Loucy (cell line): ENCODE measurements at regions not wholly inside any gene's neighbourhood (a gene's known extent, or its start where the extent isn't known, plus 50 kb on each side); places are given as distances from the start of the nearest gene placed in this dataset.
"Not testable (repeated sequence)": the region's sequence is repeated elsewhere in the genome, so short reads cannot be mapped to it uniquely, and the experiment has no call there.

Experiments used
- H2AFZ ChIP-seq: fragments of 200-600 bp; sonication (generic); 2 replicates; pipeline ENCODE4 v1.6.0; 2016; ENCODE audit warnings: antibody characterized with exemption, mild to moderate bottlenecking, low read length, moderate library complexity
- H3F3A ChIP-seq: fragments of 200-600 bp; 2 replicates; pipeline ENCODE4 v1.6.0; 2016; ENCODE audit warnings: antibody characterized with exemption, low read depth, mild to moderate bottlenecking
- H3K27me3 ChIP-seq: fragments of 200-600 bp; sonication (generic); 2 replicates; pipeline ENCODE4 v1.6.1; 2014; ENCODE audit warnings: low read length, mild to moderate bottlenecking; ENCODE audit not compliant: insufficient read depth, poor library complexity, severe bottlenecking
- H3K36me3 ChIP-seq: fragments of 200-600 bp; sonication (generic); 2 replicates; pipeline ENCODE4 v1.6.1; 2016; ENCODE audit warnings: low read length; ENCODE audit not compliant: insufficient read depth
- H3K4me1 ChIP-seq: fragments of 200-600 bp; sonication (generic); 2 replicates; pipeline ENCODE4 v1.5.1; 2014; ENCODE audit warnings: low read length, mild to moderate bottlenecking; ENCODE audit not compliant: insufficient read depth, poor library complexity, severe bottlenecking
- H3K4me2 ChIP-seq: fragments of 200-600 bp; sonication (generic); 2 replicates; pipeline ENCODE4 v1.6.0; 2014; ENCODE audit warnings: antibody characterized with exemption, low read length, low read depth, mild to moderate bottlenecking; ENCODE audit not compliant: poor library complexity, severe bottlenecking
- H3K4me3 ChIP-seq: fragments of 200-600 bp; sonication (generic); 2 replicates; pipeline ENCODE4 v1.5.1; 2014; ENCODE audit warnings: low read length, mild to moderate bottlenecking, mixed read lengths; ENCODE audit not compliant: poor library complexity, severe bottlenecking
- H3K79me2 ChIP-seq: fragments of 200-600 bp; sonication (generic); 2 replicates; pipeline ENCODE4 v1.6.1; 2014; ENCODE audit warnings: low read length; ENCODE audit not compliant: insufficient read depth
- H3K9ac ChIP-seq: fragments of 200-600 bp; sonication (generic); 2 replicates; pipeline ENCODE4 v1.6.0; 2014; ENCODE audit warnings: mild to moderate bottlenecking, low read depth, low read length, moderate library complexity; ENCODE audit not compliant: poor library complexity, severe bottlenecking
- H3K9me2 ChIP-seq: fragments of 200-600 bp; sonication (generic); replicated peaks from 2 replicates; pipeline ENCODE4 v1.6.1; 2016; ENCODE audit warnings: low read depth, low read length, mixed read lengths
- H3K9me3 ChIP-seq: fragments of 200-600 bp; sonication (generic); 2 replicates; pipeline ENCODE4 v1.6.1; 2014; ENCODE audit warnings: mild to moderate bottlenecking, antibody characterized with exemption, low read length, low read depth; ENCODE audit not compliant: insufficient read depth
- H4K20me1 ChIP-seq: fragments of 200-600 bp; sonication (generic); 2 replicates; pipeline ENCODE4 v1.6.0; 2014; ENCODE audit warnings: antibody characterized with exemption, low read length, mild to moderate bottlenecking; ENCODE audit not compliant: insufficient read depth, poor library complexity, severe bottlenecking
- CTCF ChIP-seq: fragments of 200-600 bp; sonication (generic); conservative IDR thresholded peaks from 2 replicates; pipeline ENCODE4 v1.5.1; 2014; ENCODE audit warnings: mild to moderate bottlenecking, antibody characterized with exemption, low read length
- EZH2phosphoT487 ChIP-seq: fragments of 200-600 bp; IDR thresholded peaks from 2 replicates; pipeline ENCODE4 v1.6.1; 2018; ENCODE audit warnings: antibody characterized with exemption, mild to moderate bottlenecking, moderate library complexity, borderline replicate concordance

DNA sequence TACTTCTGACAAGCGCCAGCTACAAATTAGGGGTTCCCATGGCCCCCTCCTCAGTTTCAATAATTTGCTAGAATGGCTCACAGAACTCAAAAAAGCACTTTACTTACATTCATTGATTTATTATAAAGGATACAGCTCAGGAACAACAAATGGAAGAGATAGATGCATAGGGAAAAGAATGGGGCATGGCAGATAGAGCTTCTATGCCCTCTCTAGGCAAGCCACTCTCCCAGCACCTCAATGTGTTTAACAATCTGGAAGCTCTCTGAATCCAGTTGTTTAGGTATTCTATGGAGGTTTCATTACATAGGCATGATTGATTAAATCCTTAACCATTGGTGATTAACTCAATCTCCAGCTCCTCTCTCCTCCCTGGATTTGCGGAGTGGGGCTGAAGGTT lies 184.5 kb upstream of the DAAM1 start:
- Histone ChIP-seq H3K9ac (no peak overlapping the region), H3K9me3 (no peaks in the 10 kb centered on the region), H4K20me1 (no peaks in the 10 kb centered on the region), H3K4me3 (no peak overlapping the region), H3K9me2 (no peaks in the 10 kb centered on the region), H3K4me2 (no peak overlapping the region), H3F3A (no peaks in the 10 kb centered on the region), H3K4me1 (no peaks in the 10 kb centered on the region), H3K79me2 (no peaks in the 10 kb centered on the region), H3K36me3 (no peaks in the 10 kb centered on the region), H2AFZ (no peak overlapping the region), H3K27me3 (no peaks in the 10 kb centered on the region)
- TF ChIP-seq CTCF (no peak), EZH2phosphoT487 (no peak)

- H3K4me2 ChIP-seq, H3K4me3 ChIP-seq, H3K9me3 ChIP-seq, H3K27me3 ChIP-seq, H3K9ac ChIP-seq, H3K9me2 ChIP-seq, H3F3A ChIP-seq, H4K20me1 ChIP-seq, H3K79me2 ChIP-seq, H3K36me3 ChIP-seq, H2AFZ ChIP-seq, H3K4me1 ChIP-seq: not testable (repeated sequence)
These were observed 182.3 kb upstream of the DAAM1 start for GRCh38 chr14:59006179-59006578.

DNA sequence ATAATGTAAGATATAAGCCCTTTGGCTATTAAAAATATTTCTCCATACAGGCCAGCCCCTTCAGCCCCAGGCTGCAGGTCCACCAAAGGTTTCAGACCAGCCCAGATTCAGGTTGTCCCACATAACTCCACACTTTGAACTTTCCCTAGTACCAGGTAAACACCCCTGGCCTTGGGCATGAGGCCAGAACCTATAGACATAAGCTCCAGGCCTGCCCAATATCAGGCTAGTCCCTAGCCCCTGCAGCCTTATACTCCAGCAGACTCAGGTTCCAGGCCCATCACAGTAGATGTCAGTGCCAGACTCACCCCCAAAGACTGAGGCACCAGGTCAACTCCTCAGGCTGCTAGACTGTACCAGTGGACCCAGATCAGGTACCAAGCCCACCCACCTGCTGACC lies 178.5 kb upstream of the DAAM1 start:
- H3F3A ChIP-seq, result no peaks in the 10 kb centered on the region
- TF ChIP-seq EZH2phosphoT487 (no peak), CTCF (no peak)

DNA sequence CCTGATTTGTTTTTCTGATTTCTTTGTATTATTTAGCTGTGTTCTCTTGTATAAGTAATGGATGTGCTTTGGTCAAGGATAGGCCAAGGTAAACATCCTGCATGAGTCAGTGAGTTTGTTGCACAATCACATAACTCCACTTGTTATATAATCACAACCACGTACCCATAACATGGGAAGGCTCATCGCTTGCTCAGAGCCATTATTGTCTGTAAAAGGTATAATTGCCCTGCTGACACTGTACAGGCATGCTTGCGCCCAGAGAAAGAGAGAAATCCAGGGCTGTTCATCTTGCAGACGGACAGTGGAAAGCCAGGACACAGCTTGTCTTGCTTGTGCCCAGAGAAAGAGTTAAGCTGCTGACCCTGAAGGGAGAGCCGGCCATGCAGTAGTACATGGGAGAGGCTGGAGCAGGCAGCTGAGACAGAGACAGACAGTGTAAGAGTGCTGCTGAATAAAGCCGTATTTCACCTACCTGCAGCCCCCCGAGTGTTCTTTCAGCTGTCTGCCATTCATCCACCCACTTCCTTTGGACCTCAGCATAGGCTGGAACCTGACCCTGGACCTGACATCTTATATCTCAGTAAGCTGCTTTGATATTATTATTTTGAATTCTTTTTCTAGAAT lies 174.7 kb upstream of the DAAM1 start:
- no peaks in the 10 kb centered on the region for H3K9me2 ChIP-seq
- no peaks in the 10 kb centered on the region for H3K27me3 ChIP-seq
- H3K4me2 ChIP-seq, result no peak overlapping the region
- no peaks in the 10 kb centered on the region for H3K79me2 ChIP-seq
- H3K9ac ChIP-seq, result no peak overlapping the region
- H4K20me1 ChIP-seq, result no peaks in the 10 kb centered on the region
- no peak overlapping the region for H2AFZ ChIP-seq
- H3K9me3 ChIP-seq, result no peaks in the 10 kb centered on the region; the same call in 1 of the 2 replicates
- TF ChIP-seq EZH2phosphoT487 (no peak), CTCF (no peak)
- H3F3A ChIP-seq, result no peaks in the 10 kb centered on the region
- no peaks in the 10 kb centered on the region for H3K36me3 ChIP-seq
- no peak overlapping the region for H3K4me3 ChIP-seq
- no peaks in the 10 kb centered on the region for H3K4me1 ChIP-seq

More for the DNA sequence above, 178.5 kb upstream of the DAAM1 start:
- no peaks in the 10 kb centered on the region; the same call in 1 of the 2 replicates for H3K9me3 ChIP-seq
- no peaks in the 10 kb centered on the region for H3K27me3 ChIP-seq
- H3K79me2 ChIP-seq, result no peaks in the 10 kb centered on the region
- no peak overlapping the region for H3K9ac ChIP-seq
- H4K20me1 ChIP-seq, result no peaks in the 10 kb centered on the region
- H2AFZ ChIP-seq, result no peak overlapping the region
- no peaks in the 10 kb centered on the region for H3K4me1 ChIP-seq
- H3K4me3 ChIP-seq, result no peak overlapping the region
- H3K4me2 ChIP-seq, result no peak overlapping the region
- no peaks in the 10 kb centered on the region for H3K36me3 ChIP-seq
- no peaks in the 10 kb centered on the region for H3K9me2 ChIP-seq
